K562 (cell line): ENCODE measurements at regions not wholly inside any gene's neighbourhood (a gene's known extent, or its start where the extent isn't known, plus 50 kb on each side); places are given as distances from the start of the nearest gene placed in this dataset.

Source experiments
- ATAC-seq: fragments of 200-7000 bp; cut with Tn5 transposase; 3 replicates; pipeline ENCODE4 v1.9.1; 2020; ENCODE audit warnings: moderate library complexity
- BruUV-seq: library from RNA; stranded (reverse); fragments of 400-500 nt; replicated peaks from 2 replicates; lab custom pipeline; 2021; lab: Mats Ljungman, UMichigan
- CTCF ChIA-PET: fragments of 300-600 bp; formaldehyde crosslinking; extraction: SDS; loops from one replicate; lab custom pipeline; 2021; ENCODE audit warnings: low intra/inter-chr PET ratio; lab: Yijun Ruan, JAX
- POLR2A ChIA-PET: fragments of 300-600, 350-650 bp; sonication (Branson Sonifier 250); formaldehyde crosslinking; extraction: SDS; loops from one replicate; lab custom pipeline; 2021; ENCODE audit warnings: antibody characterized with exemption, inconsistent platforms; lab: Yijun Ruan, JAX
- DNase-seq, 4 experiments: peaks; one replicate each; pipeline versions ENCODE4 v3.0.0 to v3.0.0-alpha.2; 2011 to 2018; ENCODE audit warnings: low spot score in 3 of 4, mixed read lengths in 3 of 4; ENCODE audit errors: extremely low read depth in 1 of 4
- FAIRE-seq: peaks from 2 replicates; lab custom pipeline; 2011; peaks lifted over from hg19 to GRCh38; lab: Jason Lieb, UNC
- H2AFZ ChIP-seq: 2 replicates; pipeline ENCODE4 v1.6.0; 2011; ENCODE audit warnings: low read depth, low read length, control low read depth, inconsistent platforms
- H3K27ac ChIP-seq: fragments of 200-600 bp; 3 replicates; pipeline ENCODE4 v1.8.0; 2011; ENCODE audit warnings: low read depth, mild to moderate bottlenecking, control low read depth, inconsistent platforms, low read length, moderate library complexity, mixed read lengths; ENCODE audit errors: extremely low read depth
- H3K27me3 ChIP-seq, 2 experiments: fragments of 300-600 bp in 1 of 2; 2 replicates in 1 of 2; 3 replicates in 1 of 2; pipeline versions ENCODE4 v1.6.0 to v1.8.0; 2011; ENCODE audit warnings: inconsistent platforms in 2 of 2, low read length in 2 of 2, mild to moderate bottlenecking in 1 of 2, mixed read lengths in 1 of 2, moderate library complexity in 1 of 2; ENCODE audit not compliant: control insufficient read depth in 2 of 2, insufficient read depth in 2 of 2
- H3K36me3 ChIP-seq: fragments of 300-600 bp; 3 replicates; pipeline ENCODE4 v1.8.0; 2011; ENCODE audit warnings: mild to moderate bottlenecking, low read length, inconsistent platforms; ENCODE audit not compliant: control insufficient read depth, insufficient read depth
- H3K4me1 ChIP-seq, 2 experiments: fragments of 200-600 bp in 1 of 2; replicated peaks in 1 of 2; 2 replicates in 1 of 2; 3 replicates in 1 of 2; pipeline versions ENCODE4 v1.5.1 to v1.8.0; 2011; ENCODE audit warnings: inconsistent platforms in 2 of 2, low read length in 2 of 2, mild to moderate bottlenecking in 1 of 2, mixed read lengths in 1 of 2, moderate library complexity in 1 of 2; ENCODE audit not compliant: control insufficient read depth in 2 of 2, insufficient read depth in 2 of 2
- H3K4me2 ChIP-seq: 2 replicates; pipeline ENCODE4 v1.6.1; 2011; ENCODE audit warnings: low read length, control low read depth, inconsistent platforms, mixed read lengths; ENCODE audit not compliant: insufficient read depth
- H3K4me3 ChIP-seq: fragments of 200-600 bp; sonication (generic), shearing (Covaris generic); 2 replicates; pipeline ENCODE4 v1.5.1; 2016; ENCODE audit warnings: control low read depth, inconsistent platforms
- H3K79me2 ChIP-seq: fragments of 200-600 bp; 3 replicates; pipeline ENCODE4 v1.8.0; 2011; ENCODE audit warnings: low read length, inconsistent platforms; ENCODE audit not compliant: control insufficient read depth, insufficient read depth
- H3K9ac ChIP-seq, 2 experiments: 2 replicates each; pipeline versions ENCODE4 v1.6.0 to v1.6.1; 2011; ENCODE audit warnings: low read depth in 2 of 2, low read length in 2 of 2, control low read depth in 1 of 2, inconsistent platforms in 1 of 2, mild to moderate bottlenecking in 1 of 2, mixed read lengths in 1 of 2; ENCODE audit not compliant: insufficient read depth in 1 of 2
- H3K9me1 ChIP-seq: one replicate; pipeline ENCODE4 v1.6.0; 2011; ENCODE audit warnings: inconsistent platforms, mild to moderate bottlenecking, low read length, moderate library complexity; ENCODE audit not compliant: control insufficient read depth, insufficient read depth
- H3K9me3 ChIP-seq: replicated peaks from 2 replicates; pipeline ENCODE4 v1.5.1; 2011; ENCODE audit warnings: low read depth, low read length, inconsistent platforms; ENCODE audit not compliant: control insufficient read depth, insufficient read depth
- H4K20me1 ChIP-seq: replicated peaks from 2 replicates; pipeline ENCODE4 v1.6.1; 2011; ENCODE audit warnings: low read length, inconsistent platforms, mixed read lengths; ENCODE audit not compliant: control insufficient read depth, insufficient read depth
- E2F6 ChIP-seq, 2 experiments: IDR thresholded peaks; 2 replicates each; pipeline ENCODE4 v1.6.1; 2011; ENCODE audit warnings: borderline replicate concordance in 1 of 2, control low read depth in 1 of 2, low read depth in 1 of 2, low read length in 1 of 2, mild to moderate bottlenecking in 1 of 2, mixed read lengths in 1 of 2, moderate library complexity in 1 of 2; ENCODE audit not compliant: insufficient read depth in 1 of 2, insufficient read length in 1 of 2, poor library complexity in 1 of 2, severe bottlenecking in 1 of 2; ENCODE audit errors: extremely low read depth in 1 of 2
- EWSR1 ChIP-seq: fragments of 450-650 bp; IDR thresholded peaks from 2 replicates; pipeline ENCODE4 v1.6.1; 2018; ENCODE audit warnings: borderline replicate concordance, mild to moderate bottlenecking, low read depth, moderate library complexity; ENCODE audit not compliant: partially characterized antibody
- PCBP2 ChIP-seq: fragments of 200-400 bp; formaldehyde crosslinking; IDR thresholded peaks from 2 replicates; pipeline ENCODE4 v1.6.1; 2018; ENCODE audit warnings: low read length, low read depth, mild to moderate bottlenecking, moderate library complexity; ENCODE audit not compliant: poor library complexity, severe bottlenecking
- ZBTB11 ChIP-seq, 3 experiments: fragments of 200-800 bp in 1 of 3; fragments of 250-450 bp in 1 of 3; fragments of 450-650 bp in 1 of 3; sonication (Bioruptor Pico) in 1 of 3; sonication (Bioruptor generic) in 1 of 3; formaldehyde crosslinking in 1 of 3; IDR thresholded peaks; 2 replicates each; pipeline versions ENCODE4 v1.6.1 to v1.8.0; 2016 to 2022; ENCODE audit warnings: mild to moderate bottlenecking in 2 of 3, missing genetic modification characterization in 2 of 3, missing compliant biosample characterization in 1 of 3, moderate library complexity in 1 of 3
- WGBS: fragments of 100-300 bp; shearing (Covaris generic); methylation state at CpG from one replicate; pipeline ENCODE4 v1.1.6; 2016; ENCODE audit warnings: low coverage, mixed read lengths; ENCODE audit not compliant: insufficient coverage; ENCODE audit errors: missing lambda C conversion rate; 5-methylcytosine and 5-hydroxymethylcytosine counted together
- in situ Hi-C: fragments of 300-500 bp; cut with MboI; formaldehyde crosslinking; loops from 4 replicates; pipeline ENCODE4 v1.15.0; 2018; ENCODE audit warnings: inconsistent platforms, mixed read lengths
- intact Hi-C: fragments of 100-400 bp; cut with micrococcal nuclease; formaldehyde crosslinking; loops from 2 replicates; pipeline ENCODE4 v1.14.2; 2022

- peak in 1 of 3 experiments; percentile 86; a peak in 1 of 6 replicates for TF ChIP-seq ZBTB11 (CRISPR knock-in tag; IDR thresholded peaks at IDR 0.05)
- TF ChIP-seq PCBP2, result no peak
These were observed 155.3 kb upstream of the ZNF217 start (continued) for GRCh38 chr20:53748821-53749421.

- no TSS peak for BruUV-seq
- no peak overlapping the region for H3K27ac ChIP-seq
- in situ Hi-C loops, result no loop called here
- POLR2A ChIA-PET, result interaction anchor here (2.3 kb wide), 1 partner anchor 9 kb away, joined by 6 read pairs; no protein-coding TSS in a partner anchor
- H3K9me3 ChIP-seq, result no peaks in the 10 kb centered on the region
- CTCF ChIA-PET, result no interaction called here
- H3K4me3 ChIP-seq, result no peak overlapping the region
- intact Hi-C loops, result no loop called here
- no peaks in the 10 kb centered on the region for H3K9me1 ChIP-seq
- no peak for FAIRE-seq
- TF ChIP-seq E2F6 (IDR thresholded peaks at IDR 0.05; ENCODE audit: borderline replicate concordance in 1 of 2, extremely low read depth in 1 of 2, insufficient read depth in 1 of 2, insufficient read length in 1 of 2, low read depth in 1 of 2, low read length in 1 of 2, poor library complexity in 1 of 2, severe bottlenecking in 1 of 2) (no peak), ZBTB11 (CRISPR knock-in tag; IDR thresholded peaks at IDR 0.05) (peak in 1 of 3 experiments; percentile 89; a peak in 2 of 6 replicates), EWSR1 (peak; percentile 83)
- TF ChIP-seq, all 486 proteins: peak for 2
- Histone ChIP-seq H2AFZ (no peak overlapping the region), H3K4me2 (no peak overlapping the region), H4K20me1 (no peaks in the 10 kb centered on the region), H3K27me3 (no peaks in the 10 kb centered on the region), H3K36me3 (no peaks in the 10 kb centered on the region), H3K4me1 (peaks cover 13 to 35% of the 10 kb centered on the region in 2 experiments), H3K79me2 (no peaks in the 10 kb centered on the region), H3K9ac (no peak overlapping the region)
- no peak for ATAC-seq
- WGBS, result 51% methylated on average over 2 of the region's 2 CpGs
- no peak for DNase-seq
These were observed 154.5 kb upstream of the ZNF217 start for GRCh38 chr20:53748176-53748575.
